Thyroid gland (tissue), 4 donors: ENCODE measurements at regions not wholly inside any gene's neighbourhood (a gene's known extent, or its start where the extent isn't known, plus 50 kb on each side); places are given as distances from the start of the nearest gene placed in this dataset.

Experiments
- DNase-seq, 2 donors: peaks; one replicate each; pipeline ENCODE4 v3.0.0-alpha.2; 2019
- H3K27ac ChIP-seq, 3 donors: fragments of 200-600 bp; sonication (generic); 1 replicate in 2 of 3; 2 replicates in 1 of 3; pipeline ENCODE4 v1.5.1; 2016 to 2019; ENCODE audit warnings: mild to moderate bottlenecking in 1 of 3, moderate library complexity in 1 of 3
- H3K27me3 ChIP-seq: fragments of 200-600 bp; sonication (generic); one replicate; pipeline ENCODE4 v1.5.1; 2019
- H3K36me3 ChIP-seq, 2 donors: fragments of 200-600 bp; sonication (generic); one replicate each; pipeline ENCODE4 v1.5.1; 2016 to 2019
- H3K4me1 ChIP-seq, 2 donors: fragments of 200-600 bp; sonication (generic); one replicate each; pipeline ENCODE4 v1.5.1; 2017 to 2019
- H3K4me3 ChIP-seq, 3 donors: fragments of 200-600 bp; sonication (generic); replicated peaks in 1 of 3; 1 replicate in 2 of 3; 2 replicates in 1 of 3; pipeline ENCODE4 v1.5.1; 2016; ENCODE audit warnings: mild to moderate bottlenecking in 1 of 3
- H3K9me3 ChIP-seq: fragments of 200-600 bp; sonication (generic); one replicate; pipeline ENCODE4 v1.5.1; 2017
- POLR2A ChIP-seq, 2 donors: fragments of 450-650 bp; IDR thresholded peaks; one replicate each; pipeline ENCODE4 v1.6.1; 2017; ENCODE audit warnings: antibody characterized with exemption in 2 of 2, mild to moderate bottlenecking in 2 of 2, moderate library complexity in 1 of 2
- WGBS, 2 donors: methylation state at CpG; one replicate each; pipeline ENCODE4 v1.1.5; 2017; 5-methylcytosine and 5-hydroxymethylcytosine counted together
- intact Hi-C: fragments of 100-400 bp; cut with DNase I; formaldehyde crosslinking; loops from one replicate; pipeline ENCODE4 v1.15.1; 2023
- TF ChIP-seq, protein P1 (sequence below), 6 experiments: fragments of 200-600 bp in 3 of 6; fragments of 450-650 bp in 3 of 6; sonication (generic) in 3 of 6; IDR thresholded peaks; one replicate each; pipeline ENCODE4 v1.5.1; 2016 to 2019; ENCODE audit warnings: antibody characterized with exemption in 6 of 6, mild to moderate bottlenecking in 2 of 6, inconsistent platforms in 1 of 6, moderate library complexity in 1 of 6

DNA sequence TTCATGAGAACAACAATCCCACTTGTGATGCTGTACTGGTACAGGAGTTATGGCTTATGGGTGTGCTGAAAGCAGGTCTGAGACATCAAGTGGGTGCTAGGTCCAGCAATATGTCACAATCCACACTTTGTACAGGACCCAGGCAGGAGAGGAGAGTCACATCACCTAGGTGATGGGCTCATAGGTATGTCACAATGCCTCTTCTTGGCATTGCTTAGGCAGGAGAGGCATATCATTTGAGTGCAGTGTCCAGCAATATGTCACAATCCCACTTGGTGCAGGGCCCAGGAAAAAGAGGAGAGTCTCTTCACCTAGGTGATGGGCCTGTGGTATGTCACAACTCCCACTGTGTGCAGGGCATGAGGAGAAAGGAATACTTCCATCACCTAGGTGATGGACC lies 2110.0 kb downstream of the TP53TG3F start:
- Histone ChIP-seq H3K27ac (no peak overlapping the region), H3K9me3 (no peaks in the 10 kb centered on the region), H3K4me1 (no peaks in the 10 kb centered on the region), H3K4me3 (no peak overlapping the region), H3K27me3 (no peaks in the 10 kb centered on the region), H3K36me3 (no peaks in the 10 kb centered on the region)
- TF ChIP-seq, protein P1, sequence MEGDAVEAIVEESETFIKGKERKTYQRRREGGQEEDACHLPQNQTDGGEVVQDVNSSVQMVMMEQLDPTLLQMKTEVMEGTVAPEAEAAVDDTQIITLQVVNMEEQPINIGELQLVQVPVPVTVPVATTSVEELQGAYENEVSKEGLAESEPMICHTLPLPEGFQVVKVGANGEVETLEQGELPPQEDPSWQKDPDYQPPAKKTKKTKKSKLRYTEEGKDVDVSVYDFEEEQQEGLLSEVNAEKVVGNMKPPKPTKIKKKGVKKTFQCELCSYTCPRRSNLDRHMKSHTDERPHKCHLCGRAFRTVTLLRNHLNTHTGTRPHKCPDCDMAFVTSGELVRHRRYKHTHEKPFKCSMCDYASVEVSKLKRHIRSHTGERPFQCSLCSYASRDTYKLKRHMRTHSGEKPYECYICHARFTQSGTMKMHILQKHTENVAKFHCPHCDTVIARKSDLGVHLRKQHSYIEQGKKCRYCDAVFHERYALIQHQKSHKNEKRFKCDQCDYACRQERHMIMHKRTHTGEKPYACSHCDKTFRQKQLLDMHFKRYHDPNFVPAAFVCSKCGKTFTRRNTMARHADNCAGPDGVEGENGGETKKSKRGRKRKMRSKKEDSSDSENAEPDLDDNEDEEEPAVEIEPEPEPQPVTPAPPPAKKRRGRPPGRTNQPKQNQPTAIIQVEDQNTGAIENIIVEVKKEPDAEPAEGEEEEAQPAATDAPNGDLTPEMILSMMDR (IDR thresholded peaks at IDR 0.05) = no peak
- no peak for TF ChIP-seq POLR2A (IDR thresholded peaks at IDR 0.05)
- intact Hi-C loops = no loop called here
- DNase-seq = no peak

DNA sequence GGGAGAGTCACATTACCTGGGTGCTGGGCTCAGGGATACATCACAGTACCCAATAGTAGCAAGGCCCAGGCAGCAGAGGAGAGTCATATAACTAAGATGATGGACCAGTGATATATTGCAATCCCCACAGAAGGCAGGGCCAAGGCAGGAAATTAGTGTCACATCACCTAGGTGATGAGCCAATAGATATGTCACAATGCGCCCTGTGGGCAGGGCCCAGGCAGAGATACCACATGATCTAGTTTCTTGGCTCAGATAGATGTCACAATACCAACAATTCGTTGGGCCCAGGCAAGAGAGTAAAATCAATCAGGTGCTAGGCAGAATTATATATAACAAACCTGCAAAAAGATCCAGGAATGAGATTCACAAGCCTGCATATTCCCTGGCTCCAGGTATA lies 2111.5 kb downstream of the TP53TG3F start:
- no peaks in the 10 kb centered on the region for H3K27me3 ChIP-seq
- no peak for DNase-seq
- intact Hi-C loops = no loop called here
- H3K27ac ChIP-seq = no peak overlapping the region
- H3K36me3 ChIP-seq = no peaks in the 10 kb centered on the region
- no peaks in the 10 kb centered on the region for H3K9me3 ChIP-seq
- 25 to 33% methylated on average over 2 of the region's 2 CpGs for WGBS, 2 donors
- H3K4me1 ChIP-seq = no peaks in the 10 kb centered on the region
- no peak overlapping the region for H3K4me3 ChIP-seq
- TF ChIP-seq, protein P1 (IDR thresholded peaks at IDR 0.05) = no peak
- no peak for TF ChIP-seq POLR2A (IDR thresholded peaks at IDR 0.05)

DNA sequence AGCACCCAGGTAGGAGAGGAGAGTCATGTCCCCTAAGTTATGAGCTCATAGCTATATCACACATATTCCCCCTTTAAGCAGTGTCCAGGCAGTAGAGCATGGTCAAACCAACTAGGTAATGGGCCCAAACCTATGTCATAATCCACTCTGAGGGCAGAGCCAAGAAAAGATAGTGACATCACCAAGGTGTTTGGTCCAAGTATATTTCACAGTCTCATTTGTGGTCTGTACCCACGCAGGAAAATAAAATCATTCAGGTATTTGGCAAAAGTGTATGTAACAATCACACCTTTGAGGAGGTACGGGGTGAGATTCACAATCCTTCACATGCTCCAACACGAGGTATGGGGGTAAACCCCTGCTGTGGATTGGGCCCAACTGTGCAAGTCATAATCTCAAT lies 2112.8 kb downstream of the TP53TG3F start:
- no peak overlapping the region for H3K27ac ChIP-seq
- 21 to 23% methylated on average over 3 of the region's 3 CpGs for WGBS, 2 donors
- intact Hi-C loops = no loop called here

DNA sequence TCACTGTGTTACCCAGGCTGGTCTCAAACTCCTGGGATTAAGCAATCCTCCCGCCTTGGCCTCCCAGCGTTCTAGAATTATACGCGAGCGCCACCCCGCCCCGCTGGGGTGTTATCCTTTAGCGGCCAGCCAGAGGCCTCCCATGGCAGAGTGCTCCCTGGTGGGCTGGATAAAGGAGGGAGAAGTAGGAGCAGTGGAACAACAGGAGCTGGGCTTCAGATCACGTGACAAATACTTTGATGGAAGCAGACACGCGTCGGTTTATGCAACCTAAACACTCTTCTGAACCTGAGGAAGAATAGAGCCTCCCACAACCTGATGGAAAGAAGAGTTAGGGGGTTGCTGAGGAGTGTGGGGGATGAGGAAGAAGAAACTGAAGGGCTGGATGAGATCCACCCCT lies 2114.0 kb downstream of the TP53TG3F start:
- intact Hi-C loops = no loop called here

More for the DNA sequence above, 2112.8 kb downstream of the TP53TG3F start:
- DNase-seq = no peak
- no peaks in the 10 kb centered on the region for H3K9me3 ChIP-seq
- H3K27me3 ChIP-seq = no peaks in the 10 kb centered on the region
- no peaks in the 10 kb centered on the region for H3K36me3 ChIP-seq
- no peaks in the 10 kb centered on the region for H3K4me1 ChIP-seq
- TF ChIP-seq POLR2A (IDR thresholded peaks at IDR 0.05) = no peak
- TF ChIP-seq, protein P1 (IDR thresholded peaks at IDR 0.05) = no peak
- no peak overlapping the region for H3K4me3 ChIP-seq

DNA sequence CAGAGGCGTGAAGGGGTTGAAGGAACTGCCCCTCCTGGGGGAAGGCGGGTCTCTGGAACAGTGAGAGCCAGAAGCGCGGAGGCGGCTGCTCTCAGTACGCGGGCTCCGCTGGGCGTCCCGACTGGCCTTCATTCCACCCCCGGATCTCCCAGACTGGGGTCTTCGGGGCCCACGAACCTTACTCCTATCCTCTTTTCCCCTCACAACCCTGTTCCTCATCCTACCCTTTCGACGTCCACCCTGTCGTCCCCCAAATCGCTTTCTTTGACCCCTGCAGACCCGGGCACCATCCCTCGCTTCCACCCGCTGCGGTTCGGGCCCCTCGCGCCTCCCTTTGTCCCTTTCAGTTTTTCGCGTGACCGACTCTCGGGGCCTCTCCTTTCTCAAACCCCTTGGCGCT lies 2114.6 kb downstream of the TP53TG3F start:
- H3K27me3 ChIP-seq = no peaks in the 10 kb centered on the region
- DNase-seq = no peak
- TF ChIP-seq, protein P1 (IDR thresholded peaks at IDR 0.05) = no peak
- TF ChIP-seq POLR2A (IDR thresholded peaks at IDR 0.05) = no peak
- no peak overlapping the region for H3K4me3 ChIP-seq
- no peak overlapping the region for H3K27ac ChIP-seq
- H3K4me1 ChIP-seq = no peaks in the 10 kb centered on the region
- H3K36me3 ChIP-seq = no peaks in the 10 kb centered on the region
- H3K9me3 ChIP-seq = no peaks in the 10 kb centered on the region
- intact Hi-C loops = no loop called here
- WGBS, 2 donors = 47 to 65% methylated on average over 29 of the region's 29 CpGs

More for the DNA sequence above, 2114.0 kb downstream of the TP53TG3F start:
- Histone ChIP-seq H3K4me3 (no peak overlapping the region), H3K27me3 (no peaks in the 10 kb centered on the region), H3K36me3 (no peaks in the 10 kb centered on the region), H3K4me1 (no peaks in the 10 kb centered on the region), H3K9me3 (no peaks in the 10 kb centered on the region), H3K27ac (no peak overlapping the region)
- no peak for TF ChIP-seq POLR2A (IDR thresholded peaks at IDR 0.05)
- TF ChIP-seq, protein P1 (IDR thresholded peaks at IDR 0.05) = no peak
- no peak for DNase-seq
- WGBS, 2 donors = 76% methylated on average over 12 of the region's 12 CpGs
